Type B pancreatic cell (in vitro differentiated cells): ENCODE measurements at regions not wholly inside any gene's neighbourhood (a gene's known extent, or its start where the extent isn't known, plus 50 kb on each side); places are given as distances from the start of the nearest gene placed in this dataset. TPM values are rescaled to one million over a fixed set of nuclear protein-coding genes. Genes with fewer than 3 reads are reported as not detected.

ENCODE experiments used
- DNase-seq: peaks from one replicate; pipeline ENCODE4 v3.0.0; 2021; ENCODE audit warnings: mixed read lengths; ENCODE audit not compliant: unreplicated experiment; ENCODE audit errors: extremely low spot score
- H3K27ac Mint-ChIP-seq: 2 replicates; pipeline ENCODE4 v1.8.0; 2021; ENCODE audit warnings: mild to moderate bottlenecking, mixed read lengths
- H3K27me3 Mint-ChIP-seq: 2 replicates; pipeline ENCODE4 v1.8.0; 2021; ENCODE audit warnings: mixed read lengths
- H3K36me3 Mint-ChIP-seq: 2 replicates; pipeline ENCODE4 v1.8.0; 2021; ENCODE audit warnings: mixed read lengths
- H3K4me1 Mint-ChIP-seq: one replicate; pipeline ENCODE4 v1.8.0; 2021; ENCODE audit warnings: mixed read lengths; ENCODE audit not compliant: unreplicated experiment
- H3K4me3 Mint-ChIP-seq: 2 replicates; pipeline ENCODE4 v1.8.0; 2021; ENCODE audit warnings: mild to moderate bottlenecking, mixed read lengths
- H3K9me3 Mint-ChIP-seq: 2 replicates; pipeline ENCODE4 v1.8.0; 2021; ENCODE audit warnings: mixed read lengths
- CTCF ChIP-seq: fragments of 200-600 bp; sonication (generic); conservative IDR thresholded peaks from 2 replicates; pipeline ENCODE4 v1.5.0; 2021; ENCODE audit warnings: antibody characterized with exemption, mild to moderate bottlenecking
- microRNA-seq: library from miRNA; unstranded; fragments of <30 nt; microRNA quantifications from one replicate; pipeline ENCODE4, GENCODE V29; 2020

DNA sequence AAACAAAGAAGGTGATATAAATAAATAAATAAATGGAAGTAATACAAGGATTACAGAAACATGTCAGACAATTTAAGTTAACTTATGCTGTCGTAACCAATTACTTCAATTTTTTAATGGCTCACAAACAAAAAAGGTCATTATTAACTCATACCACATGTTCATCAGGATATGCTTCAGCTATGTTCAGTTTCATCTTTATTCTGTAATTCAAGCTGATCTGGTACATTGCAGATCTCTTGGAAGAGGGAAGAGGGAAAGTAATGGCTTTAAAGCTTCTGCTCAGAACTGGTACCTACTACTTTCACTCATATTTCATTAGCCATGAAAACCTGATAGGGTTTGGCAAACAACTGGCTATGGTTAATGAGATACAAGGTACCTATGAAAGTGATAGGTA lies 67.6 kb upstream of the ERBB4 start:
- no peak for DNase-seq
- Mint-ChIP-seq H3K4me1 (no peaks in the 10 kb centered on the region), H3K27me3 (no peaks in the 10 kb centered on the region), H3K36me3 (no peaks in the 10 kb centered on the region), H3K27ac (no peak overlapping the region), H3K4me3 (no peak overlapping the region), H3K9me3 (no peaks in the 10 kb centered on the region)
- no peak for TF ChIP-seq CTCF

- no peak for TF ChIP-seq CTCF
- DNase-seq: no peak
- no peaks in the 10 kb centered on the region for H3K27me3 Mint-ChIP-seq
- no peaks in the 10 kb centered on the region for H3K4me1 Mint-ChIP-seq
- no peaks in the 10 kb centered on the region for H3K9me3 Mint-ChIP-seq
- H3K27ac Mint-ChIP-seq: no peak overlapping the region
- H3K36me3 Mint-ChIP-seq: no peaks in the 10 kb centered on the region
- no peak overlapping the region for H3K4me3 Mint-ChIP-seq
These were observed 58.1 kb upstream of the ERBB4 start for GRCh38 chr2:212596688-212597087.

DNA sequence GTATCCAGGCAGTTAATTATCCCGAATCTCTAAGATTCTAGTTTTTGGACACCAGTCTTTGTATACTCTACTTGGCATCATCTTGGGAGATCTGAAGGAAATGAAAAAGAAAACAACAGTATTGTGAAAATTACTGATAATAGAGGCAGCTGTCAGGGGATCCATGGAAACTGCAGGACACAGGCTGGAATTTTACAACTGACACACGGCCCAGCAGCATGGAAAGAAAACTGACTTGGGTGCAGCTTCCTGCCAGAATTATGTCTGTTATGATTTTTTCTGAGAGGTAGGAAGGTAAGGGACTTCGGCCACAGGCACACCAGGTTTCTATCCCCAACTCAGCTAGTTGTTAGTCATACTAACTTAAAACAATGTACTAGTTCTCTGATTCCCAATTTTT lies 57.7 kb upstream of the ERBB4 start:
- H3K9me3 Mint-ChIP-seq: no peaks in the 10 kb centered on the region
- H3K27me3 Mint-ChIP-seq: no peaks in the 10 kb centered on the region
- no peak for TF ChIP-seq CTCF
- H3K4me3 Mint-ChIP-seq: no peak overlapping the region
- no peaks in the 10 kb centered on the region for H3K4me1 Mint-ChIP-seq
- DNase-seq: no peak
- no peaks in the 10 kb centered on the region for H3K36me3 Mint-ChIP-seq
- H3K27ac Mint-ChIP-seq: no peak overlapping the region

DNA sequence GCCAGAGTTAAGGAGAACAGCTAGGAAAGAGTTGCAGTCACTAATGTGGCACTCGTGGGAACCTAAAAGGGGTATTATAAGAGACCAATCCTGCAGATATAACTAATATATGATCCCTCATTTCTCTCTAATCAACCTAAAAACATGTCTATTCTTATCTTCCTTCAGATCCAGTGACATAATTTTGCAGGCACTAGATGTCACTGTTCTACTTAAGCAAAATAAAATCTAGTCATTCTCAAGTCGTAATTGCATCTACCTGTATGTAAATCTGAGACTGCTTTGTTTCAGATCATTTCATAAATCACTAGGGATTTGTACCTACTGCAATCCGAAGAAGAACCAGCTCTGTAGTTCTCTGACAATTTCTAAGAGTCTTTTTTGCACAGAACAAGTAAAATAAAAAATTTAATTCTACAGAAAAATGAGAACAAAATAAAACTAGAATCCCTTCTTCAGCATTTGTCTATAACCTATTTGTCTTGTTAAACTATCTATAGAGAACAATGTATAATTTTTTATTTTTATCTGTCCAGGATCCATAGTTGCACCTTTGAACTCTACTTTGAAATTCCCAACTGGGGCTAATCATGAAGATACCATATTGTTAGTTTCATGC lies 56.5 kb upstream of the ERBB4 start:
- Mint-ChIP-seq H3K36me3 (no peaks in the 10 kb centered on the region), H3K4me3 (no peak overlapping the region), H3K9me3 (no peaks in the 10 kb centered on the region), H3K4me1 (no peaks in the 10 kb centered on the region), H3K27me3 (no peaks in the 10 kb centered on the region), H3K27ac (no peak overlapping the region)
- TF ChIP-seq CTCF: peak; percentile 50
- DNase-seq: no peak

GRCh38 chr2:212592695-212593094 lies 54.1 kb upstream of the ERBB4 start:
- H3K4me1 Mint-ChIP-seq: no peaks in the 10 kb centered on the region
- no peak overlapping the region for H3K4me3 Mint-ChIP-seq
- no peaks in the 10 kb centered on the region for H3K27me3 Mint-ChIP-seq
- no peaks in the 10 kb centered on the region for H3K36me3 Mint-ChIP-seq
- DNase-seq: no peak
- H3K27ac Mint-ChIP-seq: no peak overlapping the region
- H3K9me3 Mint-ChIP-seq: no peaks in the 10 kb centered on the region
- no peak for TF ChIP-seq CTCF

Small RNAs in the stretch of these regions (microRNA-seq; reads per million reads assigned to microRNA genes)
- gene MIR4776-1: not detected
- gene MIR4776-2: not detected
